Endodermal cell (in vitro differentiated cells): ENCODE measurements at regions not wholly inside any gene's neighbourhood (a gene's known extent, or its start where the extent isn't known, plus 50 kb on each side); places are given as distances from the start of the nearest gene placed in this dataset.

ENCODE experiments used
- DNase-seq: peaks from one replicate; pipeline ENCODE4 v3.0.0-alpha.2; 2017
- H3K27ac ChIP-seq: 2 replicates; pipeline ENCODE4 v1.5.1; 2013; ENCODE audit warnings: mild to moderate bottlenecking, low read depth, low read length, moderate library complexity
- H3K27me3 ChIP-seq: 2 replicates; pipeline ENCODE4 v1.6.1; 2013; ENCODE audit warnings: mild to moderate bottlenecking, low read length, moderate library complexity; ENCODE audit not compliant: insufficient read depth, control insufficient read depth, poor library complexity, severe bottlenecking
- H3K36me3 ChIP-seq: 2 replicates; pipeline ENCODE4 v1.7.0; 2013; ENCODE audit warnings: mild to moderate bottlenecking, low read length, moderate library complexity; ENCODE audit not compliant: control insufficient read depth, insufficient read depth
- H3K4me1 ChIP-seq: one replicate; pipeline ENCODE4 v1.7.0; 2013; ENCODE audit warnings: low read length; ENCODE audit not compliant: control insufficient read depth, insufficient read depth
- H3K4me3 ChIP-seq: 2 replicates; pipeline ENCODE4 v1.5.1; 2013; ENCODE audit warnings: mild to moderate bottlenecking, low read length, moderate library complexity
- H3K9ac ChIP-seq: 2 replicates; pipeline ENCODE4 v1.6.1; 2013; ENCODE audit warnings: mild to moderate bottlenecking, low read length, moderate library complexity; ENCODE audit not compliant: poor library complexity, severe bottlenecking; ENCODE audit errors: extremely low read depth
- H3K9me3 ChIP-seq: 2 replicates; pipeline ENCODE4 v1.6.1; 2013; ENCODE audit warnings: mild to moderate bottlenecking, low read length, moderate library complexity; ENCODE audit not compliant: control insufficient read depth
- H3K27ac Mint-ChIP-seq: 2 replicates; pipeline ENCODE4 v1.8.0; 2020; ENCODE audit warnings: mixed read lengths
- H3K27me3 Mint-ChIP-seq: 2 replicates; pipeline ENCODE4 v1.8.0; 2021; ENCODE audit warnings: mild to moderate bottlenecking, mixed read lengths; ENCODE audit not compliant: insufficient read depth
- H3K36me3 Mint-ChIP-seq: 2 replicates; pipeline ENCODE4 v1.8.0; 2020; ENCODE audit warnings: low read depth, mixed read lengths
- H3K4me1 Mint-ChIP-seq: 2 replicates; pipeline ENCODE4 v1.8.0; 2020; ENCODE audit warnings: mixed read lengths
- H3K4me3 Mint-ChIP-seq: 2 replicates; pipeline ENCODE4 v1.8.0; 2020; ENCODE audit warnings: mild to moderate bottlenecking, moderate library complexity, mixed read lengths
- H3K9me3 Mint-ChIP-seq: 2 replicates; pipeline ENCODE4 v1.8.0; 2020; ENCODE audit warnings: mild to moderate bottlenecking, mixed read lengths
- WGBS, 2 experiments: methylation state at CpG; one replicate each; pipeline versions ENCODE4 v1.1.5 to v1.1.7; 2013; ENCODE audit warnings: missing lambda C conversion rate in 2 of 2, mixed read lengths in 1 of 2; ENCODE audit not compliant: insufficient coverage in 1 of 2, insufficient read length in 1 of 2; 5-methylcytosine and 5-hydroxymethylcytosine counted together
- TF ChIP-seq, protein P1 (sequence below): fragments of 200-600 bp; sonication (generic); conservative IDR thresholded peaks from 2 replicates; pipeline ENCODE4 v1.5.0; 2021; ENCODE audit warnings: antibody characterized with exemption, mild to moderate bottlenecking

GRCh38 chr7:68789597-68789996 is 808.7 kb upstream of the AUTS2 start:
- peaks cover 13% of the 10 kb centered on the region for H3K9me3 Mint-ChIP-seq
- H3K4me3 Mint-ChIP-seq: no peak overlapping the region
- H3K4me1 ChIP-seq: peaks cover 5% of the 10 kb centered on the region
- H3K9ac ChIP-seq: no peak overlapping the region
- H3K36me3 Mint-ChIP-seq: no peaks in the 10 kb centered on the region
- H3K27me3 Mint-ChIP-seq: peaks cover 6% of the 10 kb centered on the region
- no peaks in the 10 kb centered on the region for H3K36me3 ChIP-seq
- peaks cover 25% of the 10 kb centered on the region for H3K4me1 Mint-ChIP-seq
- TF ChIP-seq, protein P1, sequence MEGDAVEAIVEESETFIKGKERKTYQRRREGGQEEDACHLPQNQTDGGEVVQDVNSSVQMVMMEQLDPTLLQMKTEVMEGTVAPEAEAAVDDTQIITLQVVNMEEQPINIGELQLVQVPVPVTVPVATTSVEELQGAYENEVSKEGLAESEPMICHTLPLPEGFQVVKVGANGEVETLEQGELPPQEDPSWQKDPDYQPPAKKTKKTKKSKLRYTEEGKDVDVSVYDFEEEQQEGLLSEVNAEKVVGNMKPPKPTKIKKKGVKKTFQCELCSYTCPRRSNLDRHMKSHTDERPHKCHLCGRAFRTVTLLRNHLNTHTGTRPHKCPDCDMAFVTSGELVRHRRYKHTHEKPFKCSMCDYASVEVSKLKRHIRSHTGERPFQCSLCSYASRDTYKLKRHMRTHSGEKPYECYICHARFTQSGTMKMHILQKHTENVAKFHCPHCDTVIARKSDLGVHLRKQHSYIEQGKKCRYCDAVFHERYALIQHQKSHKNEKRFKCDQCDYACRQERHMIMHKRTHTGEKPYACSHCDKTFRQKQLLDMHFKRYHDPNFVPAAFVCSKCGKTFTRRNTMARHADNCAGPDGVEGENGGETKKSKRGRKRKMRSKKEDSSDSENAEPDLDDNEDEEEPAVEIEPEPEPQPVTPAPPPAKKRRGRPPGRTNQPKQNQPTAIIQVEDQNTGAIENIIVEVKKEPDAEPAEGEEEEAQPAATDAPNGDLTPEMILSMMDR: no peak
- H3K9me3 ChIP-seq: peaks cover 9% of the 10 kb centered on the region
- no peaks in the 10 kb centered on the region for H3K27me3 ChIP-seq
- no peak overlapping the region for H3K27ac ChIP-seq
- H3K4me3 ChIP-seq: no peak overlapping the region
- no peak for DNase-seq
- H3K27ac Mint-ChIP-seq: no peak overlapping the region
- WGBS, 2 experiments: 88 to 91% methylated on average over 4 of the region's 4 CpGs

DNA sequence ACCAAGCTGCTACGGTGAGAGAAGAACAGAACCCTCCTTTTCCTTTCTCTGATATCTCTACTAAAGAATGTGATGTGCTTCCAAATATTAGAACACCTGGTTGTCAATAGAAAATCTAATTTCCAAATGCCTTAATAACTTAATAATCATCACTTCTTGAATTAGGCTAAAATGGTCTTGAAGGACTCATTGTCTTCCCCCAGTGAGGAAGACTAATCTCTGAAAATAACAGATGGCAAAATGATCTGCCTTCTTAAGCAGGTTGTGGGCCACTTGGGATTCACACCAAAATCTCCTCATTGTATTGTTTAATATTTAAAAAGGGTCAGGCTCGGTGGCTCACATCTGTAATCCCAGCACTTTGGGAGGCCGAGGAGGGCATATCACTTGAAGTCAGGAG is 805.9 kb upstream of the AUTS2 start:
- Histone ChIP-seq H3K27ac (no peak overlapping the region), H3K4me1 (peaks cover 5% of the 10 kb centered on the region), H3K9me3 (peaks cover 9% of the 10 kb centered on the region), H3K27me3 (no peaks in the 10 kb centered on the region), H3K4me3 (no peak overlapping the region), H3K36me3 (no peaks in the 10 kb centered on the region), H3K9ac (no peak overlapping the region)
- Mint-ChIP-seq H3K4me3 (no peak overlapping the region), H3K9me3 (peaks cover 13% of the 10 kb centered on the region), H3K27ac (no peak overlapping the region), H3K36me3 (no peaks in the 10 kb centered on the region), H3K27me3 (peaks cover 2% of the 10 kb centered on the region), H3K4me1 (peaks cover 18% of the 10 kb centered on the region)
- no peak for DNase-seq
- WGBS, 2 experiments: 73 to 78% methylated on average over 3 of the region's 3 CpGs
- TF ChIP-seq, protein P1: no peak

- Mint-ChIP-seq H3K27me3 (peaks cover 2% of the 10 kb centered on the region), H3K4me3 (no peak overlapping the region), H3K4me1 (peaks cover 10% of the 10 kb centered on the region), H3K27ac (no peak overlapping the region), H3K36me3 (no peaks in the 10 kb centered on the region), H3K9me3 (peaks cover 13% of the 10 kb centered on the region)
- no peak overlapping the region for H3K9ac ChIP-seq
- no peaks in the 10 kb centered on the region for H3K4me1 ChIP-seq
- 88% methylated on average over 1 of the region's 1 CpG; no CpG with 5 or more reads in 1 of the 2 experiments for WGBS, 2 experiments
- H3K9me3 ChIP-seq: peaks cover 9% of the 10 kb centered on the region
- TF ChIP-seq, protein P1: no peak
- no peaks in the 10 kb centered on the region for H3K27me3 ChIP-seq
- DNase-seq: no peak
- no peaks in the 10 kb centered on the region for H3K36me3 ChIP-seq
- no peak overlapping the region for H3K27ac ChIP-seq
- peak overlapping the region; percentile 5 for H3K4me3 ChIP-seq
These were observed 804.8 kb upstream of the AUTS2 start for GRCh38 chr7:68793513-68793912.
